ENCODE measurements at regions not wholly inside any gene's neighbourhood (a gene's known extent, or its start where the extent isn't known, plus 50 kb on each side); places are given as distances from the start of the nearest gene placed in this dataset.

DNA sequence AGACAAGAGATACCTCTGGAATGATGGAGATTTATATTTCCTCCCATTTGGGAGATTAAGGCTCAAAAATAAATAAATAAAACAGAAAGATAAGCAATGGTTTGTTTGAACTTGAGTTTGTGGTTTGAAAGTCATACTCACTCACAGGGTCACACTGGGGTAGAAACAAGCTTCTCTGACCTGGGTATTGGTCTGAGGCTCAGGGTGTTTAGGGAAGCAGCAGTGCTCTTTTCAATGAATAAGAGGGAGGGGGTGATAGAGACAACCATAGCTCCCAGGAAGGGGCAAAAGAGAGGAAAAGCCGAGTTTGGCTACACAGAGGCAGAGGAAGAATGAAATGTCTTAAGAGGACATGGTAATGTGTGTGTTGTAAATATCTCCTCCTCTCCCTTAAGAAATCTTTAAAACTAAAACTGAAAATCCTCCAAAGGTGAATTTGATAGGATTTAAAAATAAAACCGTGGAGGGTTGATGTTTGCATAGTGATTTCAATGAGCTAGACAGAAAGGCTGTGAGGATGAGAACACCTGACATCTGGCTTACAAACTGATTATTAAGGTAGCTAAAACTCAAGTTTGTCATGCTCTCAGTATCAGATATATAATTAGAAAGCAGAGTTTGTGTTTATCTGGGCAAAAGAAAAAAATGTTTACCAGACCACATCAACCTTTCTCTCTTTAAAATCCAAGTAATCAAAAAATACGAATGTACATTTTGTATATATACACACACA, 159.9 kb upstream of the TMEFF2 start:
- Histone ChIP-seq H4K20me1 (no peaks in the 10 kb centered on the region), H3K9ac (no peak overlapping the region), H3K4me2 (no peak overlapping the region), H3K4me3 (no peak overlapping the region), H3K36me3 (no peaks in the 10 kb centered on the region), H3K4me1 (0 out of 20 replicates have a peak, but pooled peaks cover 0 to 6% (median 0%) of the 10 kb centered on the region in 10 experiments), H3K9me3 (replicated peaks in 1 of 11) (no peaks in the 10 kb centered on the region), H3K27ac (no peak overlapping the region), H3K27me3 (no peaks in the 10 kb centered on the region)
- TF ChIP-seq Cebpa-rat (IDR thresholded peaks at IDR 0.05) = no peak

DNA sequence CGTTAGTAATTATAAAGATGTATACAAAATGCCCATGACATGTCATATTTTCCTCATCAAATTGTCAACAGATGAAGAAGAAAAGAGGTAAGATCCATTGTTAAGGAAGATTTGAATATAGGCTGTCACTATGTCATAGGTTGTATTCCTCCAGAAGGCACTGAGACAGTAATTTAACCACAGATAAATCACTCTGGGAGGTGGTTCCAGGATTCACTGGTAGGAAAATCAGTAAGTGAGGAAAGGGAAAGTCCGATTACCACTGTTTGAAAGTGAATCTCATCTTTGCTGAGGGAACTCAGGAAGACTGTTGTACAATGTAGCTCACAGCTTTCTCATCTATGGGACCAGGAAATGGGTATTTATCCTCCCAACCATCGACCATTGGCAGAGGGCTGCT, 152.8 kb upstream of the TMEFF2 start:
- no peak overlapping the region for H3K9ac ChIP-seq
- H3K4me2 ChIP-seq = no peak overlapping the region
- H4K20me1 ChIP-seq = no peaks in the 10 kb centered on the region
- no peak for TF ChIP-seq Cebpa-rat (IDR thresholded peaks at IDR 0.05)
- no peaks in the 10 kb centered on the region; a peak in 1 of 22 replicates for H3K9me3 ChIP-seq (replicated peaks in 1 of 11)
- no peaks in the 10 kb centered on the region for H3K4me1 ChIP-seq
- H3K27ac ChIP-seq = no peak overlapping the region
- no peak overlapping the region for H3K4me3 ChIP-seq
- H3K27me3 ChIP-seq = no peaks in the 10 kb centered on the region
- H3K36me3 ChIP-seq = no peaks in the 10 kb centered on the region

DNA sequence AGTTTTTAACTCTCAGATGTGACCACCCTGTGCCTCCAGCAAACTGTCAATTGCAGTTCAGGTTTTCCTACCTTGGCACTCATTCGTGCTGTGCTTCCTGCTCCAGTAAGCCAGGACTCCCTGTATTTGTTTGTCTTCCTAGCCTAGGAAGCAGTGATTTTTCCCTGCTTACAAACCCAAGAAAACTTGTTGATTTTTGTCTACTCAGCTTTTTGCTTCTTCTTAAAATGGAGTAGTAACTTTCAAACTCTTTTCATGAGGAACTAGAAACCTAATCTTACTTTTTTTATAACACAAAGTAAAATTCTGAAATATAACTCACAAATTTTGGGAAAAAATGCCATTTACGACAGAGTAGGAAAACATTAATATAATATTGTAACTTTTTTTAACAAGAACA, 150.6 kb upstream of the TMEFF2 start:
- H3K36me3 ChIP-seq = no peaks in the 10 kb centered on the region
- no peak overlapping the region for H3K9ac ChIP-seq
- no peaks in the 10 kb centered on the region for H4K20me1 ChIP-seq
- no peaks in the 10 kb centered on the region; a peak in 1 of 22 replicates for H3K9me3 ChIP-seq (replicated peaks in 1 of 11)
- no peak for TF ChIP-seq Cebpa-rat (IDR thresholded peaks at IDR 0.05)
- H3K27me3 ChIP-seq = no peaks in the 10 kb centered on the region
- no peak overlapping the region for H3K4me3 ChIP-seq
- H3K27ac ChIP-seq = no peak overlapping the region
- H3K4me2 ChIP-seq = no peak overlapping the region
- H3K4me1 ChIP-seq = no peaks in the 10 kb centered on the region

DNA sequence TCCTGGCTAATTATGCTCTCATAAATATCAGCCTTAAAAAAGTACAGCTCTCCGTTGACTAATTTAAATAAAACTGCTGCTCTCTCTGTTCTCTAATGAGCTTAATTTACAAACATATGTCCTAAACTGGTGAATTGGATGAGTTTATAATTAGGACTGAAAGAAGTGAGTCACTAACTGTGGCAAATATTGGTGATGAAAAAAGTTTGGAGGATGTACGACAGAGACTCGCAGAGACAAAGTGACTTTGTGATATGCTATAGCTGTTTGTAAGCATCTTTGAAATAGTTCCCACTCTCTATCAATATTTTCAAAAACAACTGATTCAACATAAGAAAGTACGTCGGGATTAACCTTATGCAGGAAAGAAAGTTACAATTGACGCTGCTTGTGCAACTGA, 138.9 kb upstream of the TMEFF2 start:
- H3K4me2 ChIP-seq = no peak overlapping the region
- H3K36me3 ChIP-seq = no peaks in the 10 kb centered on the region
- H3K9ac ChIP-seq = no peak overlapping the region
- no peaks in the 10 kb centered on the region for H3K4me1 ChIP-seq
- no peaks in the 10 kb centered on the region for H4K20me1 ChIP-seq
- H3K27me3 ChIP-seq = no peaks in the 10 kb centered on the region
- no peak overlapping the region for H3K27ac ChIP-seq
- H3K9me3 ChIP-seq (replicated peaks in 1 of 11) = no peaks in the 10 kb centered on the region
- no peak overlapping the region for H3K4me3 ChIP-seq
- TF ChIP-seq Cebpa-rat (IDR thresholded peaks at IDR 0.05) = no peak

DNA sequence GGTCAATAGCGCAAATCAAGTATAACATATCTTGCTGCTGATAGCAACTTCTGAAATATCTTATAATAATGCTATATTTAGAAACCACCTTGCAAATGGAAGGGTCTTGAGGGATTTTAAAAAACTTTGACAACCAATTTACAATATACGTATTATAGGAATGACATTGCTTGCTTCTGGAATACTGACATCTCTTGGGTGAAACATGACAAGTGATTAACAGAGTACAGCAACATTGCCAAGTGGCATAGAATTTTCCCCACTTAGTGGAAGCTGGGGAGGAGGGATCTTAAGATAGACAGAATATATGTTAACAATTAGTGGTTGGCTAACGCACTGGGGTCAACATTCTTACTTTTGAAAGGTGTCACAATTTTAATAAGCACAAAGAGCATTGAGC, 133.6 kb upstream of the TMEFF2 start:
- Histone ChIP-seq H3K4me1 (peaks cover 11 to 18% (median 14%) of the 10 kb centered on the region in 10 experiments), H3K27ac (no peak overlapping the region; a peak in 1 of 22 replicates), H3K9ac (no peak overlapping the region), H3K9me3 (replicated peaks in 1 of 11) (no peaks in the 10 kb centered on the region), H3K36me3 (no peaks in the 10 kb centered on the region), H4K20me1 (no peaks in the 10 kb centered on the region), H3K4me3 (no peak overlapping the region), H3K27me3 (no peaks in the 10 kb centered on the region), H3K4me2 (peak overlapping the region; percentile 14 to 67 (median 32); a peak in 14 of 22 replicates)
- TF ChIP-seq Cebpa-rat (IDR thresholded peaks at IDR 0.05) = no peak

DNA sequence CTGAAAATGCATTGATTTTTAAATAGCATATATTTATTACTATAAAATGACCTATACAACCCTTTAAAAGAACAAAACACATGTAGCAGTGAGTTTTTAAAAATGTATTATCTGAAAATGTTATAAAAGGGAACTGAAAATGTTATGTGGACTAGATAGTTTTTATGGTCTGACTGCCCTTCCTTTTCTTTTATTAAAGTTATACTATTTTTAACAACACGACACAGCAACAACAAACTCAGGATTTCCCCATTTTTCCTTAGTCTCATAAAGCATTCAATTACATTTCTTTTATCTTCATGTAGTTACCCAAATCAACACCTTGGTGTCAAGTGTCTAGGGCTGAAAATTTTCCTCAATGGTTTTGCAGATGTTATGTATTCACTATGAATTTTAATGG, 132.8 kb upstream of the TMEFF2 start:
- no peaks in the 10 kb centered on the region for H3K9me3 ChIP-seq (replicated peaks in 1 of 11)
- no peak overlapping the region for H3K9ac ChIP-seq
- H3K27me3 ChIP-seq = no peaks in the 10 kb centered on the region
- peak overlapping the region; percentile 14 to 67 (median 35); a peak in 15 of 22 replicates for H3K4me2 ChIP-seq
- H3K4me3 ChIP-seq = no peak overlapping the region
- H3K4me1 ChIP-seq = peaks cover 11 to 18% (median 14%) of the 10 kb centered on the region in 10 experiments
- H3K27ac ChIP-seq = peak overlapping the region in 1 of 11 experiments; percentile 26; a peak in 2 of 22 replicates
- no peak for TF ChIP-seq Cebpa-rat (IDR thresholded peaks at IDR 0.05)
- H3K36me3 ChIP-seq = no peaks in the 10 kb centered on the region
- no peaks in the 10 kb centered on the region for H4K20me1 ChIP-seq

DNA sequence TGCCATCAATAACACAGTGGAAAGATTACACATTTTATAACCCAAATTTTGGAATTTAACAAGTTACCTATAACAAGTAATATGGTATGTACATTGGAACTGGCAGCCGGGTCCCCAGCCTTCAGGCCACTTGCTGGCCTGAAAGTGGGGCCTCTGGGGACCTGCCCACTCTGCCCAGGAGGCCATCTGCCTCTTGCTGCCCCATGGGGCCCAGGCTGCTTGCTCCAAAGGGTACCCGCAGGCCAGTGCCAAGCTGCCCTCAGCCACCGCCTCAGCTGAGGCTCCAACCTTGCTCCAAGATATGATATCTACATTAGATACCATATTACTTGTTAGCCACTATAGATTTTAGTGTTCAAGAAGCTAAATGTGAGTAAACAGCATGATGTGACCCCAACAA, 120.8 kb upstream of the TMEFF2 start:
- Histone ChIP-seq H3K9me3 (replicated peaks in 1 of 11) (peaks cover 0 to 15% (median 11%) of the 10 kb centered on the region in 11 experiments; a peak in 16 of 22 replicates), H3K36me3 (no peaks in the 10 kb centered on the region), H3K4me3 (no peak overlapping the region), H3K27ac (no peak overlapping the region), H4K20me1 (no peaks in the 10 kb centered on the region), H3K9ac (no peak overlapping the region), H3K4me2 (no peak overlapping the region), H3K27me3 (no peaks in the 10 kb centered on the region), H3K4me1 (no peaks in the 10 kb centered on the region)
- no peak for TF ChIP-seq Cebpa-rat (IDR thresholded peaks at IDR 0.05)

DNA sequence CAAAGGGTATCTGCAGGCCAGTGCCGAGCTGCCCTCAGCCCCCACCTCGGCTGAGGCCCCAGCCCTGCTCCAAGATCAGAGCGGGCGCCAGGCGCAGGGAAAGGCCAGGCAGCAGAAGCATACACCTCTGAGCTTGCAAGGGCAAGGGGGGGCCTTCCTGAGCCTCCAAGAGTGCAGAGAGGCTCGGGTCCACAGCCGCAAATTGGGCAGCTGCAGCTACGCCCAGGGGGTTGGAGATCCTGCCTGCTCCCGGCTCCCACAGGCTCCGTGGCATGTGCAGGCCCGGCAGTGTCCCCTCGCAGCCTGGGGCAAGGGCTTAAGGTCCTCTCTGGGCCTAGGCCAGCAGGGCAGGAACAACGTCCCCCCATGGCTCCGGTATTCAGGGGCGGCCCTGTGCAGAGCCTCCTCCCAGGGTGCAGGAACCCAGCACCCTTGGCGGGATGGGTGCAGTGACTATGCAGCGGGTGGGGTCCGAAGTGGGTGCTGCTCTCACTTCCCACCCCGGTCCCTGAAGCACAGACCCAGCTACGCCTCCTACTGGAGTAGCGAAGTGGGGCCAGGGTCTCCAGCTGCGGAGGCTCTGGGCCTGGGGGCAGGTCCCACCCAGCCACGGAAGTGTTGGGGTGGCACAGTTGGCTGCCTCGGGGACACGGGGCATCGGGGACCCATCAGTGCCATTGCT, 120.2 kb upstream of the TMEFF2 start:
- H3K27ac ChIP-seq = no peak overlapping the region
- no peaks in the 10 kb centered on the region for H3K4me1 ChIP-seq
- H3K4me3 ChIP-seq = no peak overlapping the region
- no peak overlapping the region for H3K4me2 ChIP-seq
- no peak for TF ChIP-seq Cebpa-rat (IDR thresholded peaks at IDR 0.05)
- H3K9ac ChIP-seq = no peak overlapping the region
- H4K20me1 ChIP-seq = no peaks in the 10 kb centered on the region
- H3K9me3 ChIP-seq (replicated peaks in 1 of 11) = peaks cover 0 to 15% (median 11%) of the 10 kb centered on the region in 11 experiments; a peak in 16 of 22 replicates
- H3K36me3 ChIP-seq = no peaks in the 10 kb centered on the region
- H3K27me3 ChIP-seq = no peaks in the 10 kb centered on the region

DNA sequence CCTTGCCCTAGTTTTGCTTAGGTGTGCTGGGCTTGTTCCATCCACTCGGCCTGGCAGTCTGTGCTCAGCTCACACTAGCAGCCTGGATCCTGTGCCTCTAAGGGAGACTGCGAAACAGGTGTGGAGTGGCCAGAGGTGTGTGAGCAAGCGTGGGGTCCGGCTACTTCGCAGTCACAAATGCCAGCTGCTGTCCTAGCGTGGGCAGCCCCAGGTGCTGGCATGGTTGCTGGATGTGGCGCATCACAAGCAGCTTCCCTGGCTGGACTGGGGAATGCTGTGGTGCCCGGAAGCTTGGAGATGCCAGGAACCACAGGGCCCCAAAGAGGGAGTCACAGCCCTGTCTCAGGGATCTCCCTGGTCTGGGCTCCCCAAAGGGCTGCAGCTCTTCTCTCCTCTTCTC, 119.0 kb upstream of the TMEFF2 start:
- Histone ChIP-seq H3K4me3 (no peak overlapping the region), H3K9ac (no peak overlapping the region), H3K4me2 (no peak overlapping the region), H3K36me3 (no peaks in the 10 kb centered on the region), H3K27me3 (no peaks in the 10 kb centered on the region), H3K4me1 (no peaks in the 10 kb centered on the region), H4K20me1 (no peaks in the 10 kb centered on the region), H3K27ac (no peak overlapping the region), H3K9me3 (replicated peaks in 1 of 11) (peaks cover 0 to 15% (median 11%) of the 10 kb centered on the region in 11 experiments; a peak in 16 of 22 replicates)
- TF ChIP-seq Cebpa-rat (IDR thresholded peaks at IDR 0.05) = no peak
